CD8-positive, alpha-beta memory T cell (primary cell): ENCODE measurements at regions not wholly inside any gene's neighbourhood (a gene's known extent, or its start where the extent isn't known, plus 50 kb on each side); places are given as distances from the start of the nearest gene placed in this dataset.

ENCODE experiments used
- CTCF ChIA-PET: fragments of 350-600 bp; sonication (Branson Sonifier 250); formaldehyde crosslinking; loops from one replicate; lab custom pipeline; 2021; ENCODE audit warnings: antibody characterized with exemption; lab: Charles Lee
- POLR2A ChIA-PET: fragments of 350-600 bp; sonication (Branson Sonifier 250); formaldehyde crosslinking; loops from one replicate; lab custom pipeline; 2021; ENCODE audit warnings: antibody characterized with exemption; lab: Charles Lee
- DNase-seq, 5 donors: peaks; one replicate each; pipeline versions ENCODE4 v3.0.0 to v3.0.0-alpha.2; 2020 to 2022; ENCODE audit warnings: mixed read lengths in 1 of 5
- H3K27ac ChIP-seq: one replicate; pipeline ENCODE4 v1.7.0; 2013; ENCODE audit warnings: low read depth, mild to moderate bottlenecking, low read length, moderate library complexity
- H3K27me3 ChIP-seq: 2 replicates; pipeline ENCODE4 v1.7.0; 2013; ENCODE audit warnings: low read length, mild to moderate bottlenecking; ENCODE audit not compliant: insufficient read depth, poor library complexity, severe bottlenecking
- H3K36me3 ChIP-seq: 2 replicates; pipeline ENCODE4 v1.7.0; 2013; ENCODE audit warnings: mild to moderate bottlenecking, low read length, moderate library complexity; ENCODE audit not compliant: insufficient read depth
- H3K4me1 ChIP-seq: 2 replicates; pipeline ENCODE4 v1.7.0; 2013; ENCODE audit warnings: mild to moderate bottlenecking, low read length, moderate library complexity; ENCODE audit not compliant: insufficient read depth
- H3K4me3 ChIP-seq: 2 replicates; pipeline ENCODE4 v1.7.0; 2013; ENCODE audit warnings: mild to moderate bottlenecking, low read length
- H3K9me3 ChIP-seq: 2 replicates; pipeline ENCODE4 v1.7.0; 2013; ENCODE audit warnings: mild to moderate bottlenecking, low read length
- H3K27ac Mint-ChIP-seq, 8 donors: one replicate each; pipeline ENCODE4 v1.8.0; 2020 to 2021; ENCODE audit warnings: mixed read lengths in 8 of 8, mild to moderate bottlenecking in 6 of 8, inconsistent platforms in 3 of 8, moderate library complexity in 3 of 8
- H3K27me3 Mint-ChIP-seq, 2 donors: one replicate each; pipeline ENCODE4 v1.8.0; 2020 to 2021; ENCODE audit warnings: mixed read lengths in 2 of 2, mild to moderate bottlenecking in 1 of 2, moderate library complexity in 1 of 2
- H3K36me3 Mint-ChIP-seq, 3 donors: one replicate each; pipeline ENCODE4 v1.8.0; 2020 to 2021; ENCODE audit warnings: mixed read lengths in 3 of 3, inconsistent platforms in 1 of 3, mild to moderate bottlenecking in 1 of 3
- H3K4me1 Mint-ChIP-seq, 3 donors: one replicate each; pipeline ENCODE4 v1.8.0; 2020 to 2021; ENCODE audit warnings: mixed read lengths in 3 of 3, inconsistent platforms in 1 of 3, mild to moderate bottlenecking in 1 of 3
- H3K4me3 Mint-ChIP-seq, 7 donors: one replicate each; pipeline ENCODE4 v1.8.0; 2020 to 2021; ENCODE audit warnings: mixed read lengths in 7 of 7, mild to moderate bottlenecking in 6 of 7, moderate library complexity in 4 of 7, inconsistent platforms in 2 of 7
- H3K9me3 Mint-ChIP-seq, 5 donors: one replicate each; pipeline ENCODE4 v1.8.0; 2020 to 2022; ENCODE audit warnings: mixed read lengths in 5 of 5, mild to moderate bottlenecking in 3 of 5, moderate library complexity in 2 of 5, inconsistent platforms in 1 of 5

DNA sequence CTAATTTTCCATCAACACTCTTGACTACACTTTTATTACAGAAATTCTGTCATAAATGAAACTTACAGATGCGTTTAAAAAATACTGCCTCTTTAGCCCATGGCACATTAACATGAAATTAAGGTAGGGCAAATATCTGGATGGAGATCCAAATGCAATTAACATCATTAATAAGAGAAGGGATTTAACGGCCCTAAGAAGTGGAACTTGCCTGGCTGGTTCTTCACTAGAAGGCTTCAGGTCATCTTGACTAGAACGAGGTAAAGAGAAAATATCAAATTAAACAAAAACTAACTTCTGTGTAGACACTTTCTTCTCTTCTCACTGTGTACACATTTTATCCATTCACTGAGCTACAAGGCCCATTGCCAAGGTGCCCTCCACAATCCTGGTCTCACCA is 1093.4 kb downstream of the EFNB2 start:
- ChIA-PET CTCF (no interaction called here), POLR2A (no interaction called here)
- Mint-ChIP-seq H3K4me3 (no peak overlapping the region), H3K4me1 (peaks cover 0 to 5% (median 5%) of the 10 kb centered on the region in 3 donors), H3K9me3 (peaks cover 0 to 5% (median 1%) of the 10 kb centered on the region in 5 donors), H3K27me3 (no peaks in the 10 kb centered on the region), H3K27ac (no peak overlapping the region), H3K36me3 (no peaks in the 10 kb centered on the region)
- no peak overlapping the region for H3K4me3 ChIP-seq
- no peak for DNase-seq
- no peaks in the 10 kb centered on the region for H3K36me3 ChIP-seq
- H3K4me1 ChIP-seq = no peaks in the 10 kb centered on the region
- no peaks in the 10 kb centered on the region for H3K27me3 ChIP-seq
- no peak overlapping the region for H3K27ac ChIP-seq
- no peaks in the 10 kb centered on the region for H3K9me3 ChIP-seq

DNA sequence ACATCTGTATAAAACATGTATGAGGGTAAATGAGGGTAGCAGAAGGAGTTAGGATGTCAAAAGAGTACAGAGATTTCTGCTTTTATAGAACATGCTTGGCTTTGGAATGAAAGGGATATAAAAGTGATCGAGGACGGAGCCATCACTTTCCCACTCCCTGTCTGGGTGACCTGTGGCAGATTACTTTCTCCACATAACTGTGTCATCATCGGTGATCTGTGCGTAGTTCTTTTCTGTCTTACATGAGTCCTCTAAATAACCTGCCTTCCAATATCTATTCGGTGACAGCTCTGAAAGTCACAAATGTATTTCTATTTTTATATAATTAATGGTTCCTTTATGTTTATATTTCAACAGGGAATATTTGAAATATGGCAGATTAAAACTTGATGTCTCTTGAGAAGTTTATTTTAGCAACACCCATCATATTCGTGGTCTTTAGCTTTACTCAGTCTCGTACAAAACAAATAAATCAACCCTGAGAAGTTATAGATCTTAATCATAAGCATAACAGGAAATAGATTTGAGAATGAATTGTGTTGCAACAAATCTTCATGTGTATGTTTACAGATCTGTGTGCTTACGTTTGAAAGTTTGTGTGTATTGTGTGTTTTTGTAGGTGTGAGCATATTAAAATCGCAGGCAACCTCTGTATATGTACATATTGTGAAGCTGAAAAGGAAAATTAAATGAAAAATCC is 1094.3 kb downstream of the EFNB2 start:
- H3K27ac ChIP-seq = no peak overlapping the region
- H3K36me3 ChIP-seq = no peaks in the 10 kb centered on the region
- H3K9me3 ChIP-seq = no peaks in the 10 kb centered on the region
- Mint-ChIP-seq H3K9me3 (peaks cover 0 to 5% (median 2%) of the 10 kb centered on the region in 5 donors), H3K36me3 (no peaks in the 10 kb centered on the region), H3K4me3 (no peak overlapping the region), H3K27ac (no peak overlapping the region), H3K4me1 (peaks cover 0 to 5% (median 5%) of the 10 kb centered on the region in 3 donors), H3K27me3 (no peaks in the 10 kb centered on the region)
- no peaks in the 10 kb centered on the region for H3K4me1 ChIP-seq
- DNase-seq = no peak
- CTCF ChIA-PET = no interaction called here
- no peaks in the 10 kb centered on the region for H3K27me3 ChIP-seq
- no peak overlapping the region for H3K4me3 ChIP-seq
- POLR2A ChIA-PET = no interaction called here

DNA sequence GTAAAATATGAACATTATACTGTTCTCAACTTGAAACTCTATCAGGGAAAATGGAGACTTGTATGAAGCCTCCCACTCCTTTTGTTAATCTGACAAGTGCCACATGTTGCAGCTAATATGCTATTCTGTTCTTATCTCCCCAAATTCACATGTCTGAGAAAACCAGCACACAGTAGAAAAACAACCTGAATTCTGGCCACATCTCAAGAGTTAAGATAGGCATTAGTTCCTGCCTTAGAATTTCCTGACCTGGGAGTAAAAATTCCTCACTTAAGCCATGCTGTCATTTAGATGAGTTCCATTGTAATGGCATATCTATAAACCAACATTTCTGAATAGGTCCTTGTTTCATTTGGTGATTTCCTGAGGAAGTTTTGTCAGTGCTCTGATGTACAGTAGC is 1098.5 kb downstream of the EFNB2 start:
- Histone ChIP-seq H3K27ac (no peak overlapping the region), H3K9me3 (no peaks in the 10 kb centered on the region), H3K4me1 (no peaks in the 10 kb centered on the region), H3K27me3 (no peaks in the 10 kb centered on the region), H3K36me3 (no peaks in the 10 kb centered on the region), H3K4me3 (no peak overlapping the region)
- ChIA-PET CTCF (no interaction called here), POLR2A (no interaction called here)
- DNase-seq = no peak
- Mint-ChIP-seq H3K27me3 (no peaks in the 10 kb centered on the region), H3K27ac (no peak overlapping the region), H3K36me3 (no peaks in the 10 kb centered on the region), H3K4me3 (no peak overlapping the region), H3K4me1 (no peaks in the 10 kb centered on the region), H3K9me3 (peaks cover 0 to 5% (median 3%) of the 10 kb centered on the region in 5 donors)

DNA sequence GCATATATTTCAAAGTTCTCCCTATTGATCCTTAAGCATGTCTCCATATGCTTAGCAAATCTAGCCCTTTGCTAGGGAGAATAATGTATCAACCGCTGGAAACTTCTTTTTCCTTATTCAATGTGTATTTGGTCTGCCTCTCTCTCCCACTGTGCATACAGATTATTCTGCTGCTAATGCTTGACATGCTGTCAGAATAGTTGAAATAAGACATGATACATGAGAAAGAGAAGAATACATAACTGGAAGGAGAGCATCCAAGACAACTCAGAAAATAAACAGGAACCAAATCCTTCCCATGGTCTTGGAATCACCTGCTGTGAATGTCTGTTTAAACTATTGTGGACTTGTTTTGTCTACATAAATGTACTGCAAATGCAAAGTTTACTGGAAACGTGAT is 1103.0 kb downstream of the EFNB2 start:
- no peak overlapping the region for H3K27ac Mint-ChIP-seq
- no peak overlapping the region for H3K4me3 Mint-ChIP-seq
- H3K27ac ChIP-seq = no peak overlapping the region
- no peaks in the 10 kb centered on the region for H3K9me3 ChIP-seq
- H3K4me1 Mint-ChIP-seq = no peaks in the 10 kb centered on the region
- no peak for DNase-seq
- no peaks in the 10 kb centered on the region for H3K27me3 ChIP-seq
- H3K27me3 Mint-ChIP-seq = no peaks in the 10 kb centered on the region
- no peak overlapping the region for H3K4me3 ChIP-seq
- H3K36me3 ChIP-seq = no peaks in the 10 kb centered on the region
- no peaks in the 10 kb centered on the region for H3K4me1 ChIP-seq
- ChIA-PET CTCF (no interaction called here), POLR2A (no interaction called here)
- no peaks in the 10 kb centered on the region for H3K36me3 Mint-ChIP-seq
- H3K9me3 Mint-ChIP-seq = peaks cover 0 to 5% (median 1%) of the 10 kb centered on the region in 5 donors

DNA sequence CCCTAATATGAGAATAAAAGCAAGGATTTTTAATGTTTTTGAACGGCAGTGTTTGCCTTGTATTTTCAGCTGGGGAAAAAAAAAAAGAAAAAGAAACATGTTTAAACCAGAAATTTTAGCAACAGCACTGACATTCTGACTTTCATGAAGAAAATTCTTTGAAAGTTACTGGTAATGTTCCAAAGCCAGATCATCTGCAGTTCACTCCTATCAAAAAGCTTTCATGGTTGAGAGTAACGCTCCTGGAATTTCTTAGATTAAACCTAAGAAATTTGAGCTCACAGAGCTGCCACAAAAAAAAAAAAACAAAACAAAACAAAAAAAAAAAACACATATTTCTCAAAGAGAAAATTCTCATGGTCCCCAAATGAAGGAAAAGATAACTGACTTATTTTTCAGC is 1106.7 kb downstream of the EFNB2 start:
- no peaks in the 10 kb centered on the region for H3K27me3 Mint-ChIP-seq
- DNase-seq = no peak
- no peak overlapping the region for H3K4me3 Mint-ChIP-seq
- H3K27me3 ChIP-seq = no peaks in the 10 kb centered on the region
- CTCF ChIA-PET = no interaction called here
- POLR2A ChIA-PET = no interaction called here
- no peaks in the 10 kb centered on the region for H3K4me1 Mint-ChIP-seq
- H3K9me3 Mint-ChIP-seq = peaks cover 0 to 2% (median 0%) of the 10 kb centered on the region in 5 donors
- no peaks in the 10 kb centered on the region for H3K36me3 ChIP-seq
- no peak overlapping the region for H3K4me3 ChIP-seq
- H3K36me3 Mint-ChIP-seq = no peaks in the 10 kb centered on the region
- H3K4me1 ChIP-seq = no peaks in the 10 kb centered on the region
- no peak overlapping the region for H3K27ac ChIP-seq
- no peaks in the 10 kb centered on the region for H3K9me3 ChIP-seq
- H3K27ac Mint-ChIP-seq = no peak overlapping the region

DNA sequence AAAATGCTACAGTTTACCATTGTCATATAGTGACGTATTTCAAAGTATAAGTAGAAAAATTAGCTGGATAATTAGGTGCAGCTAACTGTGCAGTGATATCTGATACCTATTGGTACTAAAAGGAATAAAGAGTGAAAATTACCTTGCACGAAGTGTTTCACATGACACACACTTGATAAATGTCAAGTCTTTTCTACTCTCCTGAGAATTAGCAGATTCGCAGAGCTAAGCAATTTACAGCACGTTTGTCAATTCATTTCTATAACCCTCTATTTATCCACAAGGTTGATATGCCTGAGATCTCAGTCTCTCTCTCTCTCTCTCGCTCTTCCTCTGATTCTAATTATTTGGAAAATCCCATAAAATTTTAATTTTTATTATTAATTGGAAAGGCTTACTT is 1109.0 kb downstream of the EFNB2 start:
- no peaks in the 10 kb centered on the region for H3K9me3 ChIP-seq
- H3K4me1 Mint-ChIP-seq = no peaks in the 10 kb centered on the region
- H3K27ac ChIP-seq = no peak overlapping the region
- no peaks in the 10 kb centered on the region for H3K4me1 ChIP-seq
- CTCF ChIA-PET = no interaction called here
- H3K36me3 ChIP-seq = no peaks in the 10 kb centered on the region
- H3K4me3 ChIP-seq = no peak overlapping the region
- no peaks in the 10 kb centered on the region for H3K36me3 Mint-ChIP-seq
- no peak overlapping the region for H3K27ac Mint-ChIP-seq
- H3K9me3 Mint-ChIP-seq = peaks cover 0 to 8% (median 0%) of the 10 kb centered on the region in 5 donors
- H3K4me3 Mint-ChIP-seq = no peak overlapping the region
- no peak for DNase-seq
- H3K27me3 ChIP-seq = no peaks in the 10 kb centered on the region
- POLR2A ChIA-PET = no interaction called here
- no peaks in the 10 kb centered on the region for H3K27me3 Mint-ChIP-seq

DNA sequence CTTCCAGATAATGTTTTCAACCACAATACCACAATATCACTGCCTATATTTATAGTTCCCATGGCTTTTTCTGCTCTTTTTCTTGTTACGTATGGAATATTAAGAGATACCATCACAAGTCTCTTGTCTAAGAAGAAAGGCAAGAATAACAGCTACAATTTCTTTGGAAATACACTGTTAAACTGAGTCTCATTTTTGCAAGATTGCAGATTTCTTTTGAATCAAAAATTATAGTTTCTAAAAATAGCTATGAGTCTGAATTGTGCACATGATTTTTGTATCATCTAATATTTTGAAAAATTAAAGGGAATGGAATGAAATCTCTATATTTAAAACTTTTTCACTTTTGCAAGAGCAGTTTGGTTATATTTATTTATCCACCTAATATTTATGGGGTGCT is 1120.8 kb downstream of the EFNB2 start:
- H3K27ac ChIP-seq = no peak overlapping the region
- Mint-ChIP-seq H3K36me3 (no peaks in the 10 kb centered on the region), H3K27me3 (no peaks in the 10 kb centered on the region), H3K4me3 (no peak overlapping the region), H3K4me1 (no peaks in the 10 kb centered on the region), H3K27ac (no peak overlapping the region), H3K9me3 (peaks cover 0 to under 1% (median 0%) of the 10 kb centered on the region in 5 donors)
- H3K36me3 ChIP-seq = no peaks in the 10 kb centered on the region
- no peaks in the 10 kb centered on the region for H3K27me3 ChIP-seq
- H3K4me1 ChIP-seq = no peaks in the 10 kb centered on the region
- ChIA-PET CTCF (no interaction called here), POLR2A (no interaction called here)
- DNase-seq = no peak
- H3K4me3 ChIP-seq = no peak overlapping the region
- no peaks in the 10 kb centered on the region for H3K9me3 ChIP-seq

DNA sequence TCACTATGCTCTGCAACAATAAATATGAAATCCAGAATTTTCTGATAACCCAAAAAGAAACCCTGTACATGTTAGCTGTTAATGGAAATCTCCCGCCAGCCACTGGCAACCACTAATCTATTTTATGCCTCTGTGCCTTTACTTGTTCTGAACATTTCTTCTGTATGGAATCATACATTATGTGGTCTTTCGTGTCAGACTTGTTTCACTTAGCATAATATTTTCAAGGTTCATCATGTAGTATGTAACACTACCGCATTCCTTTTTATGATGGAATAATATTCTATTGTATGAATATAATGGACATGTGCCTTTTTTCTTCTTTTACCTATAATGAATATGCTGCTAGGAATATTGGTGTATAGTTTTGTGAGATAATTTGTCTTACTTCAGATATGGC is 1123.3 kb downstream of the EFNB2 start:
- POLR2A ChIA-PET = no interaction called here
- CTCF ChIA-PET = no interaction called here
- no peaks in the 10 kb centered on the region for H3K36me3 Mint-ChIP-seq
- Histone ChIP-seq H3K4me1 (no peaks in the 10 kb centered on the region), H3K36me3 (no peaks in the 10 kb centered on the region), H3K9me3 (no peaks in the 10 kb centered on the region), H3K4me3 (no peak overlapping the region), H3K27ac (no peak overlapping the region), H3K27me3 (no peaks in the 10 kb centered on the region)
- no peaks in the 10 kb centered on the region for H3K4me1 Mint-ChIP-seq
- peaks cover 0 to 3% (median 2%) of the 10 kb centered on the region in 5 donors for H3K9me3 Mint-ChIP-seq
- no peaks in the 10 kb centered on the region for H3K27me3 Mint-ChIP-seq
- no peak for DNase-seq
- H3K27ac Mint-ChIP-seq = no peak overlapping the region
- no peak overlapping the region for H3K4me3 Mint-ChIP-seq
